ENCODE measurements at regions not wholly inside any gene's neighbourhood (a gene's known extent, or its start where the extent isn't known, plus 50 kb on each side); places are given as distances from the start of the nearest gene placed in this dataset.
"Not testable (repeated sequence)": the region's sequence is repeated elsewhere in the genome, so short reads cannot be mapped to it uniquely, and the experiment has no call there.

GRCh38 chr13:50136678-50137077 is 121.4 kb downstream of the KCNRG start:
- TF ChIP-seq PAX5 (IDR thresholded peaks at IDR 0.05; ENCODE audit: insufficient read depth, low read length, severe bottlenecking) (no peak), TAF1 (IDR thresholded peaks at IDR 0.05; ENCODE audit: low read depth, low read length) (no peak), POLR2A (IDR thresholded peaks at IDR 0.05; ENCODE audit: low read depth, low read length) (no peak), SPI1 (IDR thresholded peaks at IDR 0.05; ENCODE audit: low read depth, low read length) (no peak), POU2F2 (IDR thresholded peaks at IDR 0.05; ENCODE audit: low read depth, low read length) (no peak), POLR2AphosphoS5 (IDR thresholded peaks at IDR 0.05; ENCODE audit: low read depth, low read length) (no peak)
- no peak for FAIRE-seq
- no peak for DNase-seq (ENCODE audit: insufficient read length, low spot score)

GRCh38 chr13:50139435-50139934 is 124.2 kb downstream of the KCNRG start:
- FAIRE-seq; DNase-seq (ENCODE audit: insufficient read length, low spot score): not testable (repeated sequence)

GRCh38 chr13:50140153-50140552 is 124.9 kb downstream of the KCNRG start:
- no peak for TF ChIP-seq POLR2AphosphoS5 (IDR thresholded peaks at IDR 0.05; ENCODE audit: low read depth, low read length)
- TF ChIP-seq POLR2A (IDR thresholded peaks at IDR 0.05; ENCODE audit: low read depth, low read length), result no peak
- no peak for TF ChIP-seq POU2F2 (IDR thresholded peaks at IDR 0.05; ENCODE audit: low read depth, low read length)
- TF ChIP-seq SPI1 (IDR thresholded peaks at IDR 0.05; ENCODE audit: low read depth, low read length), result no peak
- no peak for TF ChIP-seq PAX5 (IDR thresholded peaks at IDR 0.05; ENCODE audit: insufficient read depth, low read length, severe bottlenecking)
- no peak for TF ChIP-seq TAF1 (IDR thresholded peaks at IDR 0.05; ENCODE audit: low read depth, low read length)
- FAIRE-seq, result no peak

GRCh38 chr13:50140581-50141374 is 125.5 kb downstream of the KCNRG start:
- TF ChIP-seq SPI1 (IDR thresholded peaks at IDR 0.05; ENCODE audit: low read depth, low read length) (no peak), PAX5 (IDR thresholded peaks at IDR 0.05; ENCODE audit: insufficient read depth, low read length, severe bottlenecking) (no peak), POU2F2 (IDR thresholded peaks at IDR 0.05; ENCODE audit: low read depth, low read length) (no peak), POLR2A (IDR thresholded peaks at IDR 0.05; ENCODE audit: low read depth, low read length) (no peak), POLR2AphosphoS5 (IDR thresholded peaks at IDR 0.05; ENCODE audit: low read depth, low read length) (no peak), TAF1 (IDR thresholded peaks at IDR 0.05; ENCODE audit: low read depth, low read length) (no peak)
- FAIRE-seq, result no peak
- DNase-seq (ENCODE audit: insufficient read length, low spot score), result no peak

More at GRCh38 chr13:50140153-50140552, 124.9 kb downstream of the KCNRG start:
- no peak for DNase-seq (ENCODE audit: insufficient read length, low spot score)

- no peak for TF ChIP-seq POU2F2 (IDR thresholded peaks at IDR 0.05; ENCODE audit: low read depth, low read length)
- no peak for TF ChIP-seq PAX5 (IDR thresholded peaks at IDR 0.05; ENCODE audit: insufficient read depth, low read length, severe bottlenecking)
- TF ChIP-seq POLR2AphosphoS5 (IDR thresholded peaks at IDR 0.05; ENCODE audit: low read depth, low read length), result no peak
- TF ChIP-seq SPI1 (IDR thresholded peaks at IDR 0.05; ENCODE audit: low read depth, low read length), result no peak
- TF ChIP-seq POLR2A (IDR thresholded peaks at IDR 0.05; ENCODE audit: low read depth, low read length), result no peak
- TF ChIP-seq TAF1 (IDR thresholded peaks at IDR 0.05; ENCODE audit: low read depth, low read length), result no peak
- DNase-seq (ENCODE audit: insufficient read length, low spot score) (no peak), FAIRE-seq (no peak)
These were observed 126.2 kb downstream of the KCNRG start for GRCh38 chr13:50141375-50141975.

GRCh38 chr13:50144246-50145160 is 129.3 kb downstream of the KCNRG start:
- DNase-seq (ENCODE audit: insufficient read length, low spot score) (no peak), FAIRE-seq (no peak)
- TF ChIP-seq POLR2A (IDR thresholded peaks at IDR 0.05; ENCODE audit: low read depth, low read length) (no peak), POU2F2 (IDR thresholded peaks at IDR 0.05; ENCODE audit: low read depth, low read length) (no peak), PAX5 (IDR thresholded peaks at IDR 0.05; ENCODE audit: insufficient read depth, low read length, severe bottlenecking) (no peak), TAF1 (IDR thresholded peaks at IDR 0.05; ENCODE audit: low read depth, low read length) (no peak), SPI1 (IDR thresholded peaks at IDR 0.05; ENCODE audit: low read depth, low read length) (no peak), POLR2AphosphoS5 (IDR thresholded peaks at IDR 0.05; ENCODE audit: low read depth, low read length) (no peak)

GRCh38 chr13:50149214-50149613 is 134.0 kb downstream of the KCNRG start:
- no peak for TF ChIP-seq PAX5 (IDR thresholded peaks at IDR 0.05; ENCODE audit: insufficient read depth, low read length, severe bottlenecking)
- TF ChIP-seq POLR2AphosphoS5 (IDR thresholded peaks at IDR 0.05; ENCODE audit: low read depth, low read length), result no peak
- no peak for TF ChIP-seq TAF1 (IDR thresholded peaks at IDR 0.05; ENCODE audit: low read depth, low read length)
- TF ChIP-seq POU2F2 (IDR thresholded peaks at IDR 0.05; ENCODE audit: low read depth, low read length), result no peak
- no peak for TF ChIP-seq POLR2A (IDR thresholded peaks at IDR 0.05; ENCODE audit: low read depth, low read length)
- TF ChIP-seq SPI1 (IDR thresholded peaks at IDR 0.05; ENCODE audit: low read depth, low read length), result no peak
- peak; percentile 51 for FAIRE-seq
- DNase-seq (ENCODE audit: insufficient read length, low spot score), result no peak

GRCh38 chr13:50149932-50150331 is 134.7 kb downstream of the KCNRG start:
- TF ChIP-seq POU2F2 (IDR thresholded peaks at IDR 0.05; ENCODE audit: low read depth, low read length) (no peak), TAF1 (IDR thresholded peaks at IDR 0.05; ENCODE audit: low read depth, low read length) (no peak), POLR2AphosphoS5 (IDR thresholded peaks at IDR 0.05; ENCODE audit: low read depth, low read length) (no peak), SPI1 (IDR thresholded peaks at IDR 0.05; ENCODE audit: low read depth, low read length) (no peak), POLR2A (IDR thresholded peaks at IDR 0.05; ENCODE audit: low read depth, low read length) (no peak), PAX5 (IDR thresholded peaks at IDR 0.05; ENCODE audit: insufficient read depth, low read length, severe bottlenecking) (no peak)
- no peak for FAIRE-seq
- DNase-seq (ENCODE audit: insufficient read length, low spot score), result no peak

- DNase-seq (ENCODE audit: insufficient read length, low spot score) (no peak), FAIRE-seq (no peak)
- TF ChIP-seq TAF1 (IDR thresholded peaks at IDR 0.05; ENCODE audit: low read depth, low read length), result no peak
- no peak for TF ChIP-seq POU2F2 (IDR thresholded peaks at IDR 0.05; ENCODE audit: low read depth, low read length)
- TF ChIP-seq SPI1 (IDR thresholded peaks at IDR 0.05; ENCODE audit: low read depth, low read length), result no peak
- TF ChIP-seq POLR2A (IDR thresholded peaks at IDR 0.05; ENCODE audit: low read depth, low read length), result no peak
- no peak for TF ChIP-seq POLR2AphosphoS5 (IDR thresholded peaks at IDR 0.05; ENCODE audit: low read depth, low read length)
- TF ChIP-seq PAX5 (IDR thresholded peaks at IDR 0.05; ENCODE audit: insufficient read depth, low read length, severe bottlenecking), result no peak
These were observed 137.0 kb downstream of the KCNRG start for GRCh38 chr13:50152224-50152623.

All from GM12891 (cell line).